ENCODE measurements at regions not wholly inside any gene's neighbourhood (a gene's known extent, or its start where the extent isn't known, plus 50 kb on each side); places are given as distances from the start of the nearest gene placed in this dataset.

- H3K27me3 ChIP-seq (ENCODE audit: control insufficient read depth in 1 of 2, insufficient read depth in 2 of 2, low read length in 2 of 2): no peaks in the 10 kb centered on the region
- H3K27ac ChIP-seq (ENCODE audit: low read depth, low read length): no peak overlapping the region
- H3K4me1 ChIP-seq (ENCODE audit: insufficient read depth, low read length): no peaks in the 10 kb centered on the region
- H3K4me3 ChIP-seq (ENCODE audit: low read depth in 1 of 2, low read length in 2 of 2): no peak overlapping the region
- H3K9me3 ChIP-seq (ENCODE audit: low read length): no peaks in the 10 kb centered on the region
- no peaks in the 10 kb centered on the region for H3K36me3 ChIP-seq (ENCODE audit: insufficient read depth, low read length)
- no peak overlapping the region for H3K9ac ChIP-seq (ENCODE audit: low read length)
Measured at GRCh38 chr5:2565147-2565546, 186.3 kb downstream of the IRX2 start.

GRCh38 chr5:2563046-2563445 is 188.4 kb downstream of the IRX2 start:
- Histone ChIP-seq H3K27ac (ENCODE audit: low read depth, low read length) (no peak overlapping the region), H3K9me3 (ENCODE audit: low read length) (no peaks in the 10 kb centered on the region), H3K4me3 (ENCODE audit: low read depth in 1 of 2, low read length in 2 of 2) (no peak overlapping the region), H3K9ac (ENCODE audit: low read length) (no peak overlapping the region), H3K4me1 (ENCODE audit: insufficient read depth, low read length) (no peaks in the 10 kb centered on the region), H3K36me3 (ENCODE audit: insufficient read depth, low read length) (no peaks in the 10 kb centered on the region), H3K27me3 (ENCODE audit: control insufficient read depth in 1 of 2, insufficient read depth in 2 of 2, low read length in 2 of 2) (no peaks in the 10 kb centered on the region)

- Histone ChIP-seq H3K36me3 (ENCODE audit: insufficient read depth, low read length) (no peaks in the 10 kb centered on the region), H3K9me3 (ENCODE audit: low read length) (no peaks in the 10 kb centered on the region)
Measured at GRCh38 chr5:2562036-2562435, 189.4 kb downstream of the IRX2 start.

GRCh38 chr5:2560435-2560834 is 191.0 kb downstream of the IRX2 start:
- no peaks in the 10 kb centered on the region for H3K36me3 ChIP-seq (ENCODE audit: insufficient read depth, low read length)
- H3K9me3 ChIP-seq (ENCODE audit: low read length): no peaks in the 10 kb centered on the region
- no peaks in the 10 kb centered on the region for H3K27me3 ChIP-seq (ENCODE audit: control insufficient read depth in 1 of 2, insufficient read depth in 2 of 2, low read length in 2 of 2)
- H3K4me3 ChIP-seq (ENCODE audit: low read depth in 1 of 2, low read length in 2 of 2): no peak overlapping the region
- H3K4me1 ChIP-seq (ENCODE audit: insufficient read depth, low read length): no peaks in the 10 kb centered on the region
- no peak overlapping the region for H3K9ac ChIP-seq (ENCODE audit: low read length)
- no peak overlapping the region for H3K27ac ChIP-seq (ENCODE audit: low read depth, low read length)

More at GRCh38 chr5:2562036-2562435, 189.4 kb downstream of the IRX2 start:
- Histone ChIP-seq H3K27me3 (ENCODE audit: control insufficient read depth in 1 of 2, insufficient read depth in 2 of 2, low read length in 2 of 2) (no peaks in the 10 kb centered on the region), H3K4me1 (ENCODE audit: insufficient read depth, low read length) (no peaks in the 10 kb centered on the region), H3K4me3 (ENCODE audit: low read depth in 1 of 2, low read length in 2 of 2) (no peak overlapping the region), H3K9ac (ENCODE audit: low read length) (no peak overlapping the region), H3K27ac (ENCODE audit: low read depth, low read length) (no peak overlapping the region)

- H3K4me1 ChIP-seq (ENCODE audit: insufficient read depth, low read length): no peaks in the 10 kb centered on the region
- no peak overlapping the region for H3K27ac ChIP-seq (ENCODE audit: low read depth, low read length)
- H3K27me3 ChIP-seq (ENCODE audit: control insufficient read depth in 1 of 2, insufficient read depth in 2 of 2, low read length in 2 of 2): no peaks in the 10 kb centered on the region
- no peaks in the 10 kb centered on the region for H3K9me3 ChIP-seq (ENCODE audit: low read length)
- no peak overlapping the region for H3K9ac ChIP-seq (ENCODE audit: low read length)
- H3K36me3 ChIP-seq (ENCODE audit: insufficient read depth, low read length): no peaks in the 10 kb centered on the region
- no peak overlapping the region for H3K4me3 ChIP-seq (ENCODE audit: low read depth in 1 of 2, low read length in 2 of 2)
Measured at GRCh38 chr5:2557435-2557834, 194.0 kb downstream of the IRX2 start.

- no peaks in the 10 kb centered on the region for H3K4me1 ChIP-seq (ENCODE audit: insufficient read depth, low read length)
- H3K4me3 ChIP-seq (ENCODE audit: low read depth in 1 of 2, low read length in 2 of 2): no peak overlapping the region
- no peak overlapping the region for H3K27ac ChIP-seq (ENCODE audit: low read depth, low read length)
- no peaks in the 10 kb centered on the region for H3K9me3 ChIP-seq (ENCODE audit: low read length)
- no peaks in the 10 kb centered on the region for H3K36me3 ChIP-seq (ENCODE audit: insufficient read depth, low read length)
- no peak overlapping the region for H3K9ac ChIP-seq (ENCODE audit: low read length)
- H3K27me3 ChIP-seq (ENCODE audit: control insufficient read depth in 1 of 2, insufficient read depth in 2 of 2, low read length in 2 of 2): no peaks in the 10 kb centered on the region
Measured at GRCh38 chr5:2556375-2556966, 195.0 kb downstream of the IRX2 start.

- Histone ChIP-seq H3K36me3 (ENCODE audit: insufficient read depth, low read length) (no peaks in the 10 kb centered on the region), H3K27ac (ENCODE audit: low read depth, low read length) (no peak overlapping the region), H3K9me3 (ENCODE audit: low read length) (no peaks in the 10 kb centered on the region), H3K4me1 (ENCODE audit: insufficient read depth, low read length) (no peaks in the 10 kb centered on the region), H3K27me3 (ENCODE audit: control insufficient read depth in 1 of 2, insufficient read depth in 2 of 2, low read length in 2 of 2) (no peaks in the 10 kb centered on the region), H3K4me3 (ENCODE audit: low read depth in 1 of 2, low read length in 2 of 2) (no peak overlapping the region), H3K9ac (ENCODE audit: low read length) (no peak overlapping the region)
Measured at GRCh38 chr5:2553611-2554010, 197.9 kb downstream of the IRX2 start.

GRCh38 chr5:2550509-2550908 is 201.0 kb downstream of the IRX2 start:
- no peak overlapping the region for H3K9ac ChIP-seq (ENCODE audit: low read length)
- H3K4me1 ChIP-seq (ENCODE audit: insufficient read depth, low read length): no peaks in the 10 kb centered on the region
- H3K27me3 ChIP-seq (ENCODE audit: control insufficient read depth in 1 of 2, insufficient read depth in 2 of 2, low read length in 2 of 2): no peaks in the 10 kb centered on the region
- no peaks in the 10 kb centered on the region for H3K9me3 ChIP-seq (ENCODE audit: low read length)
- no peak overlapping the region for H3K4me3 ChIP-seq (ENCODE audit: low read depth in 1 of 2, low read length in 2 of 2)
- H3K36me3 ChIP-seq (ENCODE audit: insufficient read depth, low read length): no peaks in the 10 kb centered on the region
- H3K27ac ChIP-seq (ENCODE audit: low read depth, low read length): no peak overlapping the region

GRCh38 chr5:2549900-2550299 is 201.6 kb downstream of the IRX2 start:
- no peak overlapping the region for H3K9ac ChIP-seq (ENCODE audit: low read length)
- H3K27me3 ChIP-seq (ENCODE audit: control insufficient read depth in 1 of 2, insufficient read depth in 2 of 2, low read length in 2 of 2): no peaks in the 10 kb centered on the region
- H3K36me3 ChIP-seq (ENCODE audit: insufficient read depth, low read length): no peaks in the 10 kb centered on the region
- no peaks in the 10 kb centered on the region for H3K9me3 ChIP-seq (ENCODE audit: low read length)
- no peak overlapping the region for H3K4me3 ChIP-seq (ENCODE audit: low read depth in 1 of 2, low read length in 2 of 2)
- no peaks in the 10 kb centered on the region for H3K4me1 ChIP-seq (ENCODE audit: insufficient read depth, low read length)
- no peak overlapping the region for H3K27ac ChIP-seq (ENCODE audit: low read depth, low read length)

GRCh38 chr5:2549354-2549753 is 202.1 kb downstream of the IRX2 start:
- Histone ChIP-seq H3K9me3 (ENCODE audit: low read length) (no peaks in the 10 kb centered on the region), H3K36me3 (ENCODE audit: insufficient read depth, low read length) (no peaks in the 10 kb centered on the region), H3K9ac (ENCODE audit: low read length) (no peak overlapping the region), H3K4me1 (ENCODE audit: insufficient read depth, low read length) (no peaks in the 10 kb centered on the region), H3K27ac (ENCODE audit: low read depth, low read length) (no peak overlapping the region), H3K4me3 (ENCODE audit: low read depth in 1 of 2, low read length in 2 of 2) (no peak overlapping the region), H3K27me3 (ENCODE audit: control insufficient read depth in 1 of 2, insufficient read depth in 2 of 2, low read length in 2 of 2) (no peaks in the 10 kb centered on the region)

- H3K9me3 ChIP-seq (ENCODE audit: low read length): no peaks in the 10 kb centered on the region
- H3K4me3 ChIP-seq (ENCODE audit: low read depth in 1 of 2, low read length in 2 of 2): no peak overlapping the region
- no peaks in the 10 kb centered on the region for H3K36me3 ChIP-seq (ENCODE audit: insufficient read depth, low read length)
- no peaks in the 10 kb centered on the region for H3K4me1 ChIP-seq (ENCODE audit: insufficient read depth, low read length)
- H3K27ac ChIP-seq (ENCODE audit: low read depth, low read length): no peak overlapping the region
- H3K9ac ChIP-seq (ENCODE audit: low read length): no peak overlapping the region
- no peaks in the 10 kb centered on the region for H3K27me3 ChIP-seq (ENCODE audit: control insufficient read depth in 1 of 2, insufficient read depth in 2 of 2, low read length in 2 of 2)
Measured at GRCh38 chr5:2546938-2547337, 204.5 kb downstream of the IRX2 start.

- H3K4me3 ChIP-seq (ENCODE audit: low read depth in 1 of 2, low read length in 2 of 2): no peak overlapping the region
- no peak overlapping the region for H3K27ac ChIP-seq (ENCODE audit: low read depth, low read length)
- H3K36me3 ChIP-seq (ENCODE audit: insufficient read depth, low read length): no peaks in the 10 kb centered on the region
- H3K9ac ChIP-seq (ENCODE audit: low read length): no peak overlapping the region
- no peaks in the 10 kb centered on the region for H3K9me3 ChIP-seq (ENCODE audit: low read length)
- H3K4me1 ChIP-seq (ENCODE audit: insufficient read depth, low read length): no peaks in the 10 kb centered on the region
- H3K27me3 ChIP-seq (ENCODE audit: control insufficient read depth in 1 of 2, insufficient read depth in 2 of 2, low read length in 2 of 2): no peaks in the 10 kb centered on the region
Measured at GRCh38 chr5:2544003-2544402, 207.5 kb downstream of the IRX2 start.
